HL-60 (cell line): ENCODE measurements at regions not wholly inside any gene's neighbourhood (a gene's known extent, or its start where the extent isn't known, plus 50 kb on each side); places are given as distances from the start of the nearest gene placed in this dataset.
"Not testable (repeated sequence)": the region's sequence is repeated elsewhere in the genome, so short reads cannot be mapped to it uniquely, and the experiment has no call there.

Source experiments
- DNase-seq, 2 experiments: peaks; one replicate each; pipeline ENCODE4 v3.0.0-alpha.2; 2010 to 2020; ENCODE audit warnings: low read depth in 1 of 2, low spot score in 1 of 2
- H3K27ac ChIP-seq: fragments of 250-450 bp; sonication (Bioruptor Pico); replicated peaks from 2 replicates; pipeline ENCODE4 v1.5.1; 2020; ENCODE audit warnings: mild to moderate bottlenecking, moderate library complexity
- H3K27me3 ChIP-seq: fragments of 250-450 bp; sonication (Bioruptor Pico); 2 replicates; pipeline ENCODE4 v1.5.1; 2021; ENCODE audit warnings: mild to moderate bottlenecking, moderate library complexity; ENCODE audit not compliant: insufficient read depth, poor library complexity, severe bottlenecking
- H3K4me3 ChIP-seq: replicated peaks from 2 replicates; pipeline ENCODE4 v1.5.1; 2011; ENCODE audit warnings: mild to moderate bottlenecking, control low read depth, low read length; ENCODE audit not compliant: insufficient read depth
- GABPA ChIP-seq: IDR thresholded peaks from 2 replicates; pipeline ENCODE4 v1.6.1; 2012; ENCODE audit warnings: low read depth
- POLR2AphosphoS5 ChIP-seq: IDR thresholded peaks from 2 replicates; pipeline ENCODE4 v1.6.1; 2012; ENCODE audit warnings: low read depth
- SPI1 ChIP-seq: IDR thresholded peaks from 2 replicates; pipeline ENCODE4 v1.6.1; 2012; ENCODE audit warnings: low read depth, mild to moderate bottlenecking, borderline replicate concordance
- TF ChIP-seq, protein P1 (sequence below): IDR thresholded peaks from 2 replicates; pipeline ENCODE4 v1.6.1; 2012; ENCODE audit warnings: low read depth; ENCODE audit not compliant: insufficient replicate concordance
- TF ChIP-seq, protein P2 (sequence below): IDR thresholded peaks from one replicate; pipeline ENCODE4 v1.5.1; 2011; ENCODE audit warnings: low read length, control low read depth, inconsistent platforms; ENCODE audit not compliant: insufficient read depth

GRCh38 chr5:160496334-160496733 lies 74.7 kb downstream of the PTTG1 start:
- H3K4me3 ChIP-seq, result no peak overlapping the region
- H3K27ac ChIP-seq, result no peak overlapping the region
- TF ChIP-seq POLR2AphosphoS5 (no peak), SPI1 (no peak), GABPA (no peak)
- TF ChIP-seq, protein P1, sequence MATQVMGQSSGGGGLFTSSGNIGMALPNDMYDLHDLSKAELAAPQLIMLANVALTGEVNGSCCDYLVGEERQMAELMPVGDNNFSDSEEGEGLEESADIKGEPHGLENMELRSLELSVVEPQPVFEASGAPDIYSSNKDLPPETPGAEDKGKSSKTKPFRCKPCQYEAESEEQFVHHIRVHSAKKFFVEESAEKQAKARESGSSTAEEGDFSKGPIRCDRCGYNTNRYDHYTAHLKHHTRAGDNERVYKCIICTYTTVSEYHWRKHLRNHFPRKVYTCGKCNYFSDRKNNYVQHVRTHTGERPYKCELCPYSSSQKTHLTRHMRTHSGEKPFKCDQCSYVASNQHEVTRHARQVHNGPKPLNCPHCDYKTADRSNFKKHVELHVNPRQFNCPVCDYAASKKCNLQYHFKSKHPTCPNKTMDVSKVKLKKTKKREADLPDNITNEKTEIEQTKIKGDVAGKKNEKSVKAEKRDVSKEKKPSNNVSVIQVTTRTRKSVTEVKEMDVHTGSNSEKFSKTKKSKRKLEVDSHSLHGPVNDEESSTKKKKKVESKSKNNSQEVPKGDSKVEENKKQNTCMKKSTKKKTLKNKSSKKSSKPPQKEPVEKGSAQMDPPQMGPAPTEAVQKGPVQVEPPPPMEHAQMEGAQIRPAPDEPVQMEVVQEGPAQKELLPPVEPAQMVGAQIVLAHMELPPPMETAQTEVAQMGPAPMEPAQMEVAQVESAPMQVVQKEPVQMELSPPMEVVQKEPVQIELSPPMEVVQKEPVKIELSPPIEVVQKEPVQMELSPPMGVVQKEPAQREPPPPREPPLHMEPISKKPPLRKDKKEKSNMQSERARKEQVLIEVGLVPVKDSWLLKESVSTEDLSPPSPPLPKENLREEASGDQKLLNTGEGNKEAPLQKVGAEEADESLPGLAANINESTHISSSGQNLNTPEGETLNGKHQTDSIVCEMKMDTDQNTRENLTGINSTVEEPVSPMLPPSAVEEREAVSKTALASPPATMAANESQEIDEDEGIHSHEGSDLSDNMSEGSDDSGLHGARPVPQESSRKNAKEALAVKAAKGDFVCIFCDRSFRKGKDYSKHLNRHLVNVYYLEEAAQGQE, result no peak
- TF ChIP-seq, protein P2, sequence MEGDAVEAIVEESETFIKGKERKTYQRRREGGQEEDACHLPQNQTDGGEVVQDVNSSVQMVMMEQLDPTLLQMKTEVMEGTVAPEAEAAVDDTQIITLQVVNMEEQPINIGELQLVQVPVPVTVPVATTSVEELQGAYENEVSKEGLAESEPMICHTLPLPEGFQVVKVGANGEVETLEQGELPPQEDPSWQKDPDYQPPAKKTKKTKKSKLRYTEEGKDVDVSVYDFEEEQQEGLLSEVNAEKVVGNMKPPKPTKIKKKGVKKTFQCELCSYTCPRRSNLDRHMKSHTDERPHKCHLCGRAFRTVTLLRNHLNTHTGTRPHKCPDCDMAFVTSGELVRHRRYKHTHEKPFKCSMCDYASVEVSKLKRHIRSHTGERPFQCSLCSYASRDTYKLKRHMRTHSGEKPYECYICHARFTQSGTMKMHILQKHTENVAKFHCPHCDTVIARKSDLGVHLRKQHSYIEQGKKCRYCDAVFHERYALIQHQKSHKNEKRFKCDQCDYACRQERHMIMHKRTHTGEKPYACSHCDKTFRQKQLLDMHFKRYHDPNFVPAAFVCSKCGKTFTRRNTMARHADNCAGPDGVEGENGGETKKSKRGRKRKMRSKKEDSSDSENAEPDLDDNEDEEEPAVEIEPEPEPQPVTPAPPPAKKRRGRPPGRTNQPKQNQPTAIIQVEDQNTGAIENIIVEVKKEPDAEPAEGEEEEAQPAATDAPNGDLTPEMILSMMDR, result no peak
- no peaks in the 10 kb centered on the region for H3K27me3 ChIP-seq
- DNase-seq, result no peak

- H3K27me3 ChIP-seq, result no peaks in the 10 kb centered on the region
- TF ChIP-seq POLR2AphosphoS5 (no peak), SPI1 (no peak), GABPA (no peak)
- TF ChIP-seq, protein P1, result no peak
- TF ChIP-seq, protein P2, result no peak
- DNase-seq, result no peak
- H3K4me3 ChIP-seq, result no peak overlapping the region
- H3K27ac ChIP-seq, result no peak overlapping the region
Observed at GRCh38 chr5:160496784-160497183, 75.1 kb downstream of the PTTG1 start.

- no peak for DNase-seq
- no peak overlapping the region for H3K27ac ChIP-seq
- H3K4me3 ChIP-seq, result no peak overlapping the region
- no peak for TF ChIP-seq GABPA
- H3K27me3 ChIP-seq, result no peaks in the 10 kb centered on the region
Observed at GRCh38 chr5:160497878-160498277, 76.2 kb downstream of the PTTG1 start.

DNA sequence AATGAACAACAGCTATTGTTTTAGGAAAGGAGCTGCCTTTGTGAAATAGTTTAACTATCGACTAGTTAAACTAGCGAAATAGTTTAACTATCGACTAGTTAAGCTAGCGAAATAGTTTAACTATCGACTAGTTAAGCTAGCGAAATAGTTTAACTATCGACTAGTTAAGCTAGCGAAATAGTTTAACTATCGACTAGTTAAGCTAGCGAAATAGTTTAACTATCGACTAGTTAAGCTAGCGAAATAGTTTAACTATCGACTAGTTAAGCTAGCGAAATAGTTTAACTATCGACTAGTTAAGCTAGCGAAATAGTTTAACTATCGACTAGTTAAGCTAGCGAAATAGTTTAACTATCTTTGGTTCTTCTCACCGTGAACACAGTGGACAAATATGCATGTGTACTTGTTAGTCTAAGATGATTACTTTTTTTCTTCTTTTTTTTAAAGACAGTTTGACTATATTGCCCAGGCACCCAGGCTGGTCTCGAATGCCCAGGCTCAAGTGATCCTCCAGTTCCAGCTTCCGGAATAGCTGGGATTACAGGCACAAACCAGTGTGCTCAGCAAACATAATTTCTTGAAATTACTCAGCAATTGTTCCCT lies 76.9 kb downstream of the PTTG1 start:
- DNase-seq, H3K4me3 ChIP-seq, H3K27ac ChIP-seq, H3K27me3 ChIP-seq: not testable (repeated sequence)
